22Rv1 (cell line): ENCODE measurements at regions not wholly inside any gene's neighbourhood (a gene's known extent, or its start where the extent isn't known, plus 50 kb on each side); places are given as distances from the start of the nearest gene placed in this dataset.

Experiments
- H3K27ac ChIP-seq: fragments of 450-650 bp; 2 replicates; pipeline ENCODE4 v1.5.1; 2017
- CTCF ChIP-seq: fragments of 450-650 bp; IDR thresholded peaks from 2 replicates; pipeline ENCODE4 v1.5.1; 2017; ENCODE audit warnings: mild to moderate bottlenecking
- ZFX ChIP-seq: fragments of 450-650 bp; IDR thresholded peaks from 2 replicates; pipeline ENCODE4 v1.6.1; 2017; ENCODE audit warnings: antibody characterized with exemption, borderline replicate concordance

- TF ChIP-seq ZFX = no peak
- TF ChIP-seq CTCF = no peak
- no peak overlapping the region for H3K27ac ChIP-seq
Measured at GRCh38 chr5:8700222-8700621, 831.3 kb downstream of the MTRR start.

GRCh38 chr5:8700671-8701070 lies 831.7 kb downstream of the MTRR start:
- TF ChIP-seq CTCF (no peak), ZFX (no peak)

GRCh38 chr5:8701251-8701650 lies 832.3 kb downstream of the MTRR start:
- H3K27ac ChIP-seq = no peak overlapping the region
- TF ChIP-seq CTCF = no peak
- no peak for TF ChIP-seq ZFX

More at GRCh38 chr5:8700671-8701070, 831.7 kb downstream of the MTRR start:
- H3K27ac ChIP-seq = no peak overlapping the region

- no peak overlapping the region for H3K27ac ChIP-seq
- TF ChIP-seq ZFX = no peak
- TF ChIP-seq CTCF = no peak
Measured at GRCh38 chr5:8710426-8710930, 835.4 kb downstream of the SEMA5A start.

- H3K27ac ChIP-seq = no peak overlapping the region
- TF ChIP-seq CTCF = no peak
- no peak for TF ChIP-seq ZFX
Measured at GRCh38 chr5:8714198-8714597, 831.7 kb downstream of the SEMA5A start.

- no peak overlapping the region for H3K27ac ChIP-seq
- TF ChIP-seq ZFX (no peak), CTCF (no peak)
Measured at GRCh38 chr5:8714861-8715260, 831.0 kb downstream of the SEMA5A start.

GRCh38 chr5:8719796-8720195 lies 826.1 kb downstream of the SEMA5A start:
- no peak overlapping the region for H3K27ac ChIP-seq
- no peak for TF ChIP-seq CTCF
- no peak for TF ChIP-seq ZFX
